GM12891 (cell line): ENCODE measurements at regions not wholly inside any gene's neighbourhood (a gene's known extent, or its start where the extent isn't known, plus 50 kb on each side); places are given as distances from the start of the nearest gene placed in this dataset.

ENCODE experiments used
- POLR2A ChIP-seq: IDR thresholded peaks from 2 replicates; pipeline ENCODE4 v1.6.1; 2011; ENCODE audit warnings: low read depth, low read length, control low read depth
- POLR2AphosphoS5 ChIP-seq: IDR thresholded peaks from 2 replicates; pipeline ENCODE4 v1.6.1; 2011; ENCODE audit warnings: low read depth, low read length, control low read depth

- TF ChIP-seq POLR2A (no peak), POLR2AphosphoS5 (no peak)
Observed at GRCh38 chr2:9772999-9773902, 70.0 kb upstream of the TAF1B start.
